Thoracic aorta (tissue), 2 donors: ENCODE measurements at regions not wholly inside any gene's neighbourhood (a gene's known extent, or its start where the extent isn't known, plus 50 kb on each side); places are given as distances from the start of the nearest gene placed in this dataset.
"Not testable (repeated sequence)": the region's sequence is repeated elsewhere in the genome, so short reads cannot be mapped to it uniquely, and the experiment has no call there.

ENCODE experiments used
- ATAC-seq: fragments of 150-250 bp; one replicate; pipeline ENCODE4 v1.8.0; 2017; ENCODE audit warnings: low read depth; ENCODE audit not compliant: insufficient number of reproducible peaks, low FRiP score
- DNase-seq: peaks from one replicate; pipeline ENCODE4 v3.0.0-alpha.2; 2020; ENCODE audit warnings: low spot score
- H3K27ac ChIP-seq, 2 donors: fragments of 200-600 bp; sonication (generic); 1 replicate in 1 of 2; 2 replicates in 1 of 2; pipeline ENCODE4 v1.5.1; 2016; ENCODE audit warnings: mild to moderate bottlenecking in 2 of 2, moderate library complexity in 2 of 2
- H3K27me3 ChIP-seq: fragments of 200-600 bp; sonication (generic); replicated peaks from 2 replicates; pipeline ENCODE4 v1.6.0; 2016; ENCODE audit warnings: mild to moderate bottlenecking; ENCODE audit not compliant: insufficient read depth
- H3K36me3 ChIP-seq: fragments of 200-600 bp; sonication (generic); one replicate; pipeline ENCODE4 v1.5.1; 2016
- H3K4me1 ChIP-seq, 2 donors: fragments of 200-600 bp; sonication (generic); 1 replicate in 1 of 2; 2 replicates in 1 of 2; pipeline versions ENCODE4 v1.5.1 to v1.6.0; 2016; ENCODE audit warnings: low read depth in 2 of 2, mild to moderate bottlenecking in 1 of 2; ENCODE audit not compliant: control insufficient read depth in 1 of 2
- H3K4me3 ChIP-seq: fragments of 200-600 bp; sonication (generic); 2 replicates; pipeline ENCODE4 v1.5.1; 2016; ENCODE audit warnings: mild to moderate bottlenecking
- H3K9me3 ChIP-seq: fragments of 200-600 bp; sonication (generic); 2 replicates; pipeline ENCODE4 v1.5.1; 2016
- TF ChIP-seq, protein P1 (sequence below): fragments of 200-600 bp; sonication (generic); IDR thresholded peaks from one replicate; pipeline ENCODE4 v1.5.1; 2019; ENCODE audit warnings: antibody characterized with exemption

DNA sequence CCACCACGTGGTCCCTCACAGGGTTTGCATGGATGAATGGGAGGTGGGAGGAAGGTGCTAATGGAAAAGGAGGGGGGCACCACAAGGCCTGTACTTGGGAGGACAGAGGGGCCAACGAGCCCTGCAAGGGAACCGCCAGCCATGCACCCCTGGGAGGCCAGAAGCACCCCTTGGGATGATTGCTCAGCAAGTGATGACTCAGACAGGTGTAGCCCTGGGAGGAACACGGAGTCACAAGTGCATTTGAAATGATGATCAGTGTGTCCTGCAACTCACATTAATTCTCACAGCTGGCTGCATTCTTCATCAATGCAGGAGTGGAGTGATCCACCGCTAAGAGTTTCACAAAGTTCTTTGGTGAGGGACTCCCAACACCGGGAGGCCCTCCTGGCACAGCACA lies 82.8 kb upstream of the ZNF254 start:
- no peaks in the 10 kb centered on the region for H3K4me1 ChIP-seq
- TF ChIP-seq, protein P1, sequence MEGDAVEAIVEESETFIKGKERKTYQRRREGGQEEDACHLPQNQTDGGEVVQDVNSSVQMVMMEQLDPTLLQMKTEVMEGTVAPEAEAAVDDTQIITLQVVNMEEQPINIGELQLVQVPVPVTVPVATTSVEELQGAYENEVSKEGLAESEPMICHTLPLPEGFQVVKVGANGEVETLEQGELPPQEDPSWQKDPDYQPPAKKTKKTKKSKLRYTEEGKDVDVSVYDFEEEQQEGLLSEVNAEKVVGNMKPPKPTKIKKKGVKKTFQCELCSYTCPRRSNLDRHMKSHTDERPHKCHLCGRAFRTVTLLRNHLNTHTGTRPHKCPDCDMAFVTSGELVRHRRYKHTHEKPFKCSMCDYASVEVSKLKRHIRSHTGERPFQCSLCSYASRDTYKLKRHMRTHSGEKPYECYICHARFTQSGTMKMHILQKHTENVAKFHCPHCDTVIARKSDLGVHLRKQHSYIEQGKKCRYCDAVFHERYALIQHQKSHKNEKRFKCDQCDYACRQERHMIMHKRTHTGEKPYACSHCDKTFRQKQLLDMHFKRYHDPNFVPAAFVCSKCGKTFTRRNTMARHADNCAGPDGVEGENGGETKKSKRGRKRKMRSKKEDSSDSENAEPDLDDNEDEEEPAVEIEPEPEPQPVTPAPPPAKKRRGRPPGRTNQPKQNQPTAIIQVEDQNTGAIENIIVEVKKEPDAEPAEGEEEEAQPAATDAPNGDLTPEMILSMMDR = no peak

DNA sequence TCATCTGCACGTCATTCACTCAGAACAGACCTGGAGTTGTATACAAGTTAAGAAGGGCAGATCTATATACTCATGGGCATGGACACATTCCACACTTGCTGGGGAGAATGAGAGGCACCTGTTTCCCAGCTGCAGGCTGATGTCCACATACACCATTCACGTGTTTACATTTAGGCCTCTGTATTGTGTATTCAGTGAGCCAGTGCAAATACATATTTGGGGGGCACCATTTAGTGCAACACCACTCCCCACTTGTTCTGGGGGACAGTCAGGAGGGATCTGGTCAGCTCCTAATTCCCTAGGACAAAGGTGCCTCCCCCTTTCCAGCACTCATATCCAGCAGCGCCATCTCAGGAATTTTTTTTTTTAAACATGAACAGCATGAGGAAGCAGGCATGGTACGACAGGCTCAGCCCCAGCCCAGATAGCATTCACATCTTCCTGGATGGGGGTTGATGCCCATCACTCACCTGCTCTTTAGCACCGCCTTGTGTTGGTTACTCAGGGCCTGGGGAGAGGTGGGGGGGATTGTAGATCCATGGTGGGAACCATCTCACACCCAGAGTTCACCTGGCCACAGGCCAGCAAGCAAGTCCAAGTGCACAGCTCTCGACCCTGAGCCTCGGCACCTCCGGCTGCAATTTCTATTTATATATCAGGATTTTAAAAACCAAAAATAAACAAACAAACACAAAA lies 56.9 kb upstream of the ZNF254 start:
- TF ChIP-seq, protein P1 = no peak
- Histone ChIP-seq H3K27ac (no peak overlapping the region), H3K4me1 (peaks cover 9 to 14% of the 10 kb centered on the region in 2 donors), H3K9me3 (no peaks in the 10 kb centered on the region), H3K27me3 (no peaks in the 10 kb centered on the region), H3K4me3 (no peak overlapping the region), H3K36me3 (no peaks in the 10 kb centered on the region)
- DNase-seq (no peak), ATAC-seq (no peak)

More for the DNA sequence above, 82.8 kb upstream of the ZNF254 start:
- no peak overlapping the region for H3K4me3 ChIP-seq
- no peaks in the 10 kb centered on the region for H3K27me3 ChIP-seq
- no peaks in the 10 kb centered on the region for H3K36me3 ChIP-seq
- ATAC-seq (no peak), DNase-seq (no peak)
- no peaks in the 10 kb centered on the region for H3K9me3 ChIP-seq
- H3K27ac ChIP-seq = no peak overlapping the region

DNA sequence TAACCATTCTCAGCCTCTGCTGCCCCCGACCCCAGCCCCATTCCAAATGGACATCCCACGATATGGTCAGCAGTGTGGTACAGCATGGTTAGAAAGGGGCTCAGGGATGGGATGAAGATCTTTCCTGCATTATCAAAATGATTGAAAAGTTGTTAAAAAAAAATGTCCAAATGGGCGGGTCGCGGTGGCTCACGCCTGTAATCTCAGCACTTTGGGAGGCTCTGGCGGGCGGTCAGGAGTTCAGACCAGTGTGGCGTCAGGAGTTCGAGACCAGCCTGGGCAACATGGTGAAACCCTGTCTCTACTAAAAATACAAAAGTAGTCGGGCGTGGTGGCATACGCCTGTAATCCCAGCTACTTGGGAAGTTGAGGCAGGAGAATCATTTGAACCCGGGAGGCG lies 54.3 kb upstream of the ZNF254 start:
- H3K4me1 ChIP-seq = peaks cover 17 to 33% of the 10 kb centered on the region in 2 donors
- H3K36me3 ChIP-seq = no peaks in the 10 kb centered on the region
- peak overlapping the region; percentile 93 to 97 for H3K27ac ChIP-seq
- ATAC-seq (no peak), DNase-seq (no peak)
- peak overlapping the region; percentile 90 for H3K4me3 ChIP-seq
- no peaks in the 10 kb centered on the region for H3K27me3 ChIP-seq
- H3K9me3 ChIP-seq = no peaks in the 10 kb centered on the region
- TF ChIP-seq, protein P1 = no peak

DNA sequence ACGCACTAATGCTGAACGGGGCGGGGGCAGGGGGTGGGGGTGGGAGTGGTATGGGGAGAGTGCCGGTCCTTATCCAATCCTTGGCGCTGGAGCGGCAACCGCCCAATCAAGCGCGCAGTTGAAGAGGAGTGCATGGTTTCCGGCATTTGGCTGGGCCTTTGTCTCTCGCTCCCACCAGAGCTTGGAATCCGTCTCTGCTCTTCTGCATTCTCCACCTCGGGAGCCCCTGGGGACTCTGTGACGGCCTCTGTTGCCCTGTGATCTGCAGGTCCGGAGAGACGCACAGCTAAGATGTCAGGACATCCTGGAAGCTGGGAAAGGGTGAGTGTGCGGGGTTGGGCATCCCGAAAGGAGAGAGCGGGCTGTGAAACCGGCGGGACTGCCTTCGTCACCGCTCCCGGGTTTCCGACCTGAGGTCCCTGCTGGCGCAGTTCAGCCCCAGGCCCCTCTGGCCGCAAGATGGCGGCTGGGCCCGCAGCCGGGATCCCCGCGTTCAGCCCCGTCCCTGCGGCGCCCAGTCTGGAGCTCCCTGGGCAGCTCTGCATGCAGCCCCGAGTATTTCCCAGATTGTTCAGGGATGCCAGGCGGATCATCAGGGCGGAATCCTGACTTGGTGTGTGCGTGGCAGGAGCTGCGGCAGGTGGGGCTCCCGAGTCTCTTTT lies 53.6 kb upstream of the ZNF254 start:
- Histone ChIP-seq H3K9me3 (no peaks in the 10 kb centered on the region), H3K27me3 (no peaks in the 10 kb centered on the region), H3K27ac (peak overlapping the region; percentile 93 to 97), H3K4me1 (peaks cover 22 to 37% of the 10 kb centered on the region in 2 donors), H3K4me3 (peak overlapping the region; percentile 90), H3K36me3 (no peaks in the 10 kb centered on the region)
- TF ChIP-seq, protein P1 = no peak
- DNase-seq (peak; percentile 59), ATAC-seq (peak; percentile 79)

DNA sequence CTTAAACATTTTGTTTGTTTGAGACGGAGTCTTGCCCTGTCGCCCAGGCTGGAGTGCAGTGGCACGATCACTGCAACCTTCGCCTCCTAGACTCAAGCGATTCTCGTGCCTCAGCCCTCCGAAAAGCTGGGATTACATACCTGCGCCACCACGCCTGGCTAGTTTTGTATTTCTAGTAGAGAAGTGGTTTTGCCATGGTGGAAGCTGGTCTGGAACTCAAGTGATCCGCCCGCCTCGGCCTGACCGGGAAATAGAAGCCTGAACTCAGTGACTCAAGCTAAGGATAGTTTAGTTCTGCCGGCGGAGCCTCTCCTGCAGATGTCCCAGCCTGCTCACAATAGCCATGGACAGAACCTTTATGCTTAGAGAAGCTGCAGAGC lies 53.0 kb upstream of the ZNF254 start:
- Histone ChIP-seq H3K4me1 (peaks cover 24 to 42% of the 10 kb centered on the region in 2 donors), H3K27ac (peak overlapping the region; percentile 93 to 97), H3K4me3 (peak overlapping the region; percentile 90), H3K27me3 (no peaks in the 10 kb centered on the region), H3K36me3 (peaks cover 4% of the 10 kb centered on the region), H3K9me3 (no peaks in the 10 kb centered on the region)
- peak; percentile 16 for DNase-seq
- ATAC-seq = no peak
- TF ChIP-seq, protein P1 = no peak

DNA sequence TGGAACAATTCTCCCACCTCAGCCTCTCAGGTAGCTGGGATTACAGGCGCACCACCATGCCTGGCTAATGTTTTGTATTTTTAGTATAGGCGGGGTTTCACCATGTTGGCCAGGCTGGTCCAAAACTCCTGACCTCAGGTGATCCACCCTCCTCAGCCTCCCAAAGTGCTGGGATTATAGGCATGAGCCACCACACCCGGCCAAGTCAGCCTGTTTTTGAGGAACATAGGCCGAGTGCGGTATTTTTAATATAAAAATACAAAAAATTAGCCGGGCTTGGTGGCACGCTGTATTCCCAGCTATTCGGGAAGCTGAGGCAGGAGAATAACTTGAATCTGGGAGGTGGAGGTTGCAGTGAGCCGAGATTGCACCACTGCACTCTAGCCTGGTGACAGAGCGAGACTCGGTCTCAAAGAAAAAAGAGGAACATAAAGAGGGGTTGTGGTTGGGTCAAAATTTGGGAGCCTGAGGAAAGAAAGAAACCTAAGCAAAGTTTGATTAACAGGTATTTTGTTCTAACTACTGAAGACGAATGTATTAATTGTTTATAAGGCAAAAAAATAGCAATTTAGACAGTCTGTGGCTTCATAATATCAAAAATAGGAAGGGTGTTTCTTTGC lies 51.6 kb upstream of the ZNF254 start:
- H3K4me1 ChIP-seq = peaks cover 29 to 55% of the 10 kb centered on the region in 2 donors
- H3K36me3 ChIP-seq, H3K27me3 ChIP-seq, DNase-seq, H3K27ac ChIP-seq, ATAC-seq, H3K9me3 ChIP-seq: not testable (repeated sequence)
- H3K4me3 ChIP-seq = peak overlapping the region; percentile 90
